Left ventricle myocardium inferior (tissue), 1 donor: ENCODE measurements at regions not wholly inside any gene's neighbourhood (a gene's known extent, or its start where the extent isn't known, plus 50 kb on each side); places are given as distances from the start of the nearest gene placed in this dataset.

Source experiments
- DNase-seq: peaks from one replicate; pipeline ENCODE4 v3.0.0-alpha.2; 2020
- H3K27ac ChIP-seq: fragments of 200-600 bp; replicated peaks from 2 replicates; pipeline ENCODE4 v1.8.0; 2021
- H3K27me3 ChIP-seq: fragments of 200-600 bp; 2 replicates; pipeline ENCODE4 v1.8.0; 2021; ENCODE audit warnings: low read depth
- H3K36me3 ChIP-seq: fragments of 200-600 bp; 2 replicates; pipeline ENCODE4 v1.8.0; 2021
- H3K4me1 ChIP-seq: fragments of 200-600 bp; 2 replicates; pipeline ENCODE4 v1.8.0; 2021
- H3K4me3 ChIP-seq: fragments of 200-600 bp; 2 replicates; pipeline ENCODE4 v1.8.0; 2021; ENCODE audit warnings: mild to moderate bottlenecking, moderate library complexity
- H3K9me3 ChIP-seq: fragments of 200-600 bp; replicated peaks from 2 replicates; pipeline ENCODE4 v1.8.0; 2021
- intact Hi-C: fragments of 100-400 bp; cut with micrococcal nuclease; formaldehyde crosslinking; loops from one replicate; pipeline ENCODE4 v1.11.0; 2022
- TF ChIP-seq, protein P1 (sequence below): fragments of 200-600 bp; IDR thresholded peaks from 2 replicates; pipeline ENCODE4 v1.8.0; 2021; ENCODE audit warnings: antibody characterized with exemption, mild to moderate bottlenecking, borderline replicate concordance
- donor health status: DM: no; HTN: yes; CAD: no; lungs with severe emphysema.

DNA sequence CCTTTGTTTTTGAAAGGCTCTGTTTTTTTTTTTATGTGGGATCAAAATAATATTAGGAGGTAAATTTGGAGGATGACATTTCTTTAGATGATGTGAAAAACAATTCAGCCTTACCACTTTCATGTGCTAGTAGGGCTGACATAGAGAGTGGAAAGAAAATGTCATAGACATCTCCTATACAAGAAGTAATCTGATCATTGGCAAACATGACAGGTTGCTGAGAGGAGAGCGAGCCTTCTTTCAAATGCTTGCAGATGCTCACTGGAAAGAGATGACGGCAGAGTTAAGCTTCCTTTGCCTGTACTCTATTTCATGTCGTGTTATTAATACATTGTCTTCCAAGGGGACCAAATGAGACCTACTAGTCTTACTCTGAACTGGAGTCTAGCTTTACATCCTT, 160.1 kb upstream of the DAP start:
- Histone ChIP-seq H3K4me3 (no peak overlapping the region), H3K27me3 (peaks cover 11% of the 10 kb centered on the region), H3K36me3 (no peaks in the 10 kb centered on the region), H3K9me3 (peaks cover 6% of the 10 kb centered on the region), H3K4me1 (no peaks in the 10 kb centered on the region), H3K27ac (no peak overlapping the region)
- intact Hi-C loops, result no loop called here
- TF ChIP-seq, protein P1, sequence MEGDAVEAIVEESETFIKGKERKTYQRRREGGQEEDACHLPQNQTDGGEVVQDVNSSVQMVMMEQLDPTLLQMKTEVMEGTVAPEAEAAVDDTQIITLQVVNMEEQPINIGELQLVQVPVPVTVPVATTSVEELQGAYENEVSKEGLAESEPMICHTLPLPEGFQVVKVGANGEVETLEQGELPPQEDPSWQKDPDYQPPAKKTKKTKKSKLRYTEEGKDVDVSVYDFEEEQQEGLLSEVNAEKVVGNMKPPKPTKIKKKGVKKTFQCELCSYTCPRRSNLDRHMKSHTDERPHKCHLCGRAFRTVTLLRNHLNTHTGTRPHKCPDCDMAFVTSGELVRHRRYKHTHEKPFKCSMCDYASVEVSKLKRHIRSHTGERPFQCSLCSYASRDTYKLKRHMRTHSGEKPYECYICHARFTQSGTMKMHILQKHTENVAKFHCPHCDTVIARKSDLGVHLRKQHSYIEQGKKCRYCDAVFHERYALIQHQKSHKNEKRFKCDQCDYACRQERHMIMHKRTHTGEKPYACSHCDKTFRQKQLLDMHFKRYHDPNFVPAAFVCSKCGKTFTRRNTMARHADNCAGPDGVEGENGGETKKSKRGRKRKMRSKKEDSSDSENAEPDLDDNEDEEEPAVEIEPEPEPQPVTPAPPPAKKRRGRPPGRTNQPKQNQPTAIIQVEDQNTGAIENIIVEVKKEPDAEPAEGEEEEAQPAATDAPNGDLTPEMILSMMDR, result no peak
- no peak for DNase-seq

DNA sequence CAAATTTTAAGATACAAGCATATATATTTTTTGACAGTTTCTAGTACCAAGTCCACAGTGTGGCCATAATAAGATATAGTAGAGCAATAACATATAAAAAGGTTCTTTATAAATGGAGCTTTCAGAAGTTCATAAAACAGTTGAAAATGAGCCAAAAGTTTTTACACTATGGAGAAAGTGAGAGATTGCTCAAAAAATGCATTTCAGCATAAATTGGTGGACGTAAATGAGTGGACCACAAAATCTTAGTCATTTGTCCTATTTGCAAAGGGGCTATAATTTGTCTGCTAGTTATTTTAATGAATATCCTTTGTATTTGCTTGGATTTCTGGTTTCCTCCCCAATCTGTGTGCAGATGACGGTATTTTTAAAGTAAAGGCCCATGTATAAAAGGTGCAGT, 159.4 kb upstream of the DAP start:
- intact Hi-C loops, result no loop called here
- H3K27me3 ChIP-seq, result peaks cover 11% of the 10 kb centered on the region

GRCh38 chr5:10914741-10915480, 153.9 kb upstream of the DAP start:
- Histone ChIP-seq H3K27me3 (no peaks in the 10 kb centered on the region), H3K4me3 (no peak overlapping the region), H3K9me3 (no peaks in the 10 kb centered on the region), H3K4me1 (peaks cover 3% of the 10 kb centered on the region), H3K36me3 (no peaks in the 10 kb centered on the region), H3K27ac (no peak overlapping the region)
- TF ChIP-seq, protein P1, result no peak
- intact Hi-C loops, result no loop called here
- no peak for DNase-seq

More for the DNA sequence above, 159.4 kb upstream of the DAP start:
- Histone ChIP-seq H3K9me3 (peaks cover under 1% of the 10 kb centered on the region), H3K36me3 (no peaks in the 10 kb centered on the region), H3K4me1 (no peaks in the 10 kb centered on the region), H3K27ac (no peak overlapping the region), H3K4me3 (no peak overlapping the region)
- TF ChIP-seq, protein P1, result no peak
- no peak for DNase-seq

- intact Hi-C loops, result no loop called here
- no peak overlapping the region for H3K27ac ChIP-seq
- no peak for DNase-seq
- no peak overlapping the region for H3K4me3 ChIP-seq
- H3K4me1 ChIP-seq, result peaks cover 3% of the 10 kb centered on the region
- H3K27me3 ChIP-seq, result no peaks in the 10 kb centered on the region
- TF ChIP-seq, protein P1, result no peak
- no peaks in the 10 kb centered on the region for H3K36me3 ChIP-seq
- H3K9me3 ChIP-seq, result no peaks in the 10 kb centered on the region
These were observed 152.8 kb upstream of the DAP start for GRCh38 chr5:10913841-10914240.

GRCh38 chr5:10913181-10913810, 152.3 kb upstream of the DAP start:
- intact Hi-C loops, result no loop called here
- H3K9me3 ChIP-seq, result no peaks in the 10 kb centered on the region
- TF ChIP-seq, protein P1, result no peak

More at GRCh38 chr5:10913181-10913810, 152.3 kb upstream of the DAP start:
- H3K27ac ChIP-seq, result no peak overlapping the region
- no peak for DNase-seq
- H3K27me3 ChIP-seq, result no peaks in the 10 kb centered on the region
- no peak overlapping the region for H3K4me3 ChIP-seq
- no peaks in the 10 kb centered on the region for H3K36me3 ChIP-seq
- peaks cover 3% of the 10 kb centered on the region for H3K4me1 ChIP-seq
